ENCODE measurements at regions not wholly inside any gene's neighbourhood (a gene's known extent, or its start where the extent isn't known, plus 50 kb on each side); places are given as distances from the start of the nearest gene placed in this dataset.

GRCh38 chr7:98488167-98488566 lies 87.3 kb upstream of the BAIAP2L1 start:
- TF ChIP-seq CTCF (IDR thresholded peaks at IDR 0.05) (no peak), POLR2A (IDR thresholded peaks at IDR 0.05) (no peak)
